Prostate gland (tissue), 2 donors: ENCODE measurements at regions not wholly inside any gene's neighbourhood (a gene's known extent, or its start where the extent isn't known, plus 50 kb on each side); places are given as distances from the start of the nearest gene placed in this dataset.

Experiments used
- DNase-seq: peaks from one replicate; pipeline ENCODE4 v3.0.0-alpha.2; 2019; ENCODE audit warnings: low spot score
- H3K27ac ChIP-seq, 2 donors: fragments of 200-600 bp; sonication (generic); 2 replicates each; pipeline ENCODE4 v1.5.1; 2017 to 2019
- H3K27me3 ChIP-seq: fragments of 200-600 bp; sonication (generic); replicated peaks from 2 replicates; pipeline ENCODE4 v1.5.1; 2019; ENCODE audit not compliant: insufficient read depth
- H3K36me3 ChIP-seq, 2 donors: fragments of 200-600 bp; sonication (generic); 1 replicate in 1 of 2; 2 replicates in 1 of 2; pipeline versions ENCODE4 v1.5.1 to v1.8.1; 2017 to 2019
- H3K4me1 ChIP-seq: fragments of 200-600 bp; sonication (generic); replicated peaks from 2 replicates; pipeline ENCODE4 v1.5.1; 2019
- H3K4me3 ChIP-seq, 2 donors: fragments of 200-600 bp; sonication (generic); 2 replicates each; pipeline ENCODE4 v1.5.1; 2017 to 2019
- H3K9me3 ChIP-seq: fragments of 200-600 bp; sonication (generic); 2 replicates; pipeline ENCODE4 v1.5.1; 2017
- CTCF ChIP-seq, 4 experiments: fragments of 200-600 bp in 2 of 4; fragments of 450-650 bp in 2 of 4; sonication (generic) in 2 of 4; IDR thresholded peaks; 1 replicate in 3 of 4; 2 replicates in 1 of 4; pipeline ENCODE4 v1.5.1; 2016 to 2019; ENCODE audit warnings: antibody characterized with exemption in 4 of 4, mild to moderate bottlenecking in 2 of 4, moderate library complexity in 2 of 4
- POLR2A ChIP-seq: fragments of 450-650 bp; IDR thresholded peaks from one replicate; pipeline ENCODE4 v1.6.1; 2016; ENCODE audit warnings: antibody characterized with exemption, mild to moderate bottlenecking
- POLR2AphosphoS5 ChIP-seq: sonication (generic); formaldehyde crosslinking; IDR thresholded peaks from one replicate; pipeline ENCODE4 v1.6.1; 2017; ENCODE audit warnings: antibody characterized with exemption
- WGBS: methylation state at CpG from one replicate; pipeline ENCODE4 v1.1.5; 2018; 5-methylcytosine and 5-hydroxymethylcytosine counted together
- intact Hi-C: fragments of 100-400 bp; cut with DNase I; formaldehyde crosslinking; loops from one replicate; pipeline ENCODE4 v1.14.2; 2022

GRCh38 chr7:84302949-84303348 lies 108.4 kb upstream of the SEMA3A start:
- intact Hi-C loops: no loop called here
- DNase-seq: no peak
- H3K4me1 ChIP-seq: no peaks in the 10 kb centered on the region
- H3K9me3 ChIP-seq: no peaks in the 10 kb centered on the region
- no peak overlapping the region for H3K4me3 ChIP-seq
- H3K27ac ChIP-seq: no peak overlapping the region
- no peak for TF ChIP-seq POLR2A
- TF ChIP-seq POLR2AphosphoS5: no peak
- no peak for TF ChIP-seq CTCF (IDR thresholded peaks at IDR 0.05)
- no peaks in the 10 kb centered on the region for H3K36me3 ChIP-seq
- WGBS: 69% methylated on average over 3 of the region's 3 CpGs
- H3K27me3 ChIP-seq: no peaks in the 10 kb centered on the region

- no peaks in the 10 kb centered on the region for H3K27me3 ChIP-seq
- no peak for TF ChIP-seq POLR2AphosphoS5
- H3K9me3 ChIP-seq: no peaks in the 10 kb centered on the region
- no peaks in the 10 kb centered on the region for H3K36me3 ChIP-seq
- H3K4me1 ChIP-seq: no peaks in the 10 kb centered on the region
- no peak overlapping the region for H3K27ac ChIP-seq
- intact Hi-C loops: no loop called here
- DNase-seq: no peak
- no peak overlapping the region for H3K4me3 ChIP-seq
Measured at GRCh38 chr7:84297616-84298015, 103.0 kb upstream of the SEMA3A start.

GRCh38 chr7:84294847-84295455 lies 100.4 kb upstream of the SEMA3A start:
- 94% methylated on average over 1 of the region's 1 CpG for WGBS

GRCh38 chr7:84294391-84294790 lies 99.8 kb upstream of the SEMA3A start:
- Histone ChIP-seq H3K4me1 (no peaks in the 10 kb centered on the region), H3K9me3 (no peaks in the 10 kb centered on the region), H3K27me3 (no peaks in the 10 kb centered on the region), H3K4me3 (no peak overlapping the region), H3K36me3 (no peaks in the 10 kb centered on the region), H3K27ac (no peak overlapping the region)
- intact Hi-C loops: no loop called here
- no peak for DNase-seq
- TF ChIP-seq CTCF (IDR thresholded peaks at IDR 0.05): no peak
- no peak for TF ChIP-seq POLR2A
- TF ChIP-seq POLR2AphosphoS5: no peak
- 94% methylated on average over 2 of the region's 2 CpGs for WGBS

More at GRCh38 chr7:84294847-84295455, 100.4 kb upstream of the SEMA3A start:
- Histone ChIP-seq H3K9me3 (no peaks in the 10 kb centered on the region), H3K27me3 (no peaks in the 10 kb centered on the region), H3K27ac (no peak overlapping the region), H3K36me3 (no peaks in the 10 kb centered on the region), H3K4me1 (no peaks in the 10 kb centered on the region), H3K4me3 (no peak overlapping the region)
- TF ChIP-seq POLR2A (no peak), CTCF (IDR thresholded peaks at IDR 0.05) (no peak), POLR2AphosphoS5 (no peak)
- DNase-seq: no peak
- intact Hi-C loops: no loop called here

GRCh38 chr7:84291756-84292155 lies 97.2 kb upstream of the SEMA3A start:
- Histone ChIP-seq H3K9me3 (no peaks in the 10 kb centered on the region), H3K36me3 (no peaks in the 10 kb centered on the region), H3K27me3 (no peaks in the 10 kb centered on the region), H3K27ac (no peak overlapping the region), H3K4me3 (no peak overlapping the region), H3K4me1 (no peaks in the 10 kb centered on the region)
- WGBS: 65% methylated on average over 2 of the region's 2 CpGs
- TF ChIP-seq CTCF (IDR thresholded peaks at IDR 0.05) (no peak), POLR2AphosphoS5 (no peak), POLR2A (no peak)
- intact Hi-C loops: no loop called here
- no peak for DNase-seq
